Stimulated activated naive CD8-positive, alpha-beta T cell treated with anti-CD3 and anti-CD28 coated beads, Interleukin-15, Interleukin-2, amounts not matched to agents 100 U/mL and 50 U/mL, for 24 hours (primary cell): ENCODE measurements at regions not wholly inside any gene's neighbourhood (a gene's known extent, or its start where the extent isn't known, plus 50 kb on each side); places are given as distances from the start of the nearest gene placed in this dataset.
A peak's percentile ranks its signal among the peaks of the same experiment; 100 is the strongest.
"Not testable (repeated sequence)": the region's sequence is repeated elsewhere in the genome, so short reads cannot be mapped to it uniquely, and the experiment has no call there.

Source experiments
- ATAC-seq: fragments of 150-1000 bp; cut with Tn5 transposase; one replicate; pipeline ENCODE4 v1.10.0; 2021
- DNase-seq: peaks from one replicate; pipeline ENCODE4 v3.0.0; 2021

GRCh38 chr9:61330342-61331092 is 140.7 kb downstream of the SPATA31A7 start:
- DNase-seq, result peak; percentile 3
- not testable (repeated sequence) for ATAC-seq

GRCh38 chr9:61356936-61357335 is 167.1 kb downstream of the SPATA31A7 start:
- not testable (repeated sequence) for DNase-seq, ATAC-seq

GRCh38 chr9:61374390-61374789 is 184.6 kb downstream of the SPATA31A7 start:
- not testable (repeated sequence) for DNase-seq, ATAC-seq

- not testable (repeated sequence) for ATAC-seq, DNase-seq
Observed at GRCh38 chr9:61376159-61376558, 186.3 kb downstream of the SPATA31A7 start.

- not testable (repeated sequence) for DNase-seq, ATAC-seq
Observed at GRCh38 chr9:61386035-61386815, 196.4 kb downstream of the SPATA31A7 start.

- not testable (repeated sequence) for DNase-seq, ATAC-seq
Observed at GRCh38 chr9:61386816-61387102, 196.9 kb downstream of the SPATA31A7 start.

- not testable (repeated sequence) for ATAC-seq, DNase-seq
Observed at GRCh38 chr9:61402692-61403091, 212.9 kb downstream of the SPATA31A7 start.

- not testable (repeated sequence) for DNase-seq, ATAC-seq
Observed at GRCh38 chr9:61411933-61412605, 222.2 kb downstream of the SPATA31A7 start.

GRCh38 chr9:61412738-61413137 is 222.9 kb downstream of the SPATA31A7 start:
- not testable (repeated sequence) for ATAC-seq, DNase-seq

- not testable (repeated sequence) for DNase-seq, ATAC-seq
Observed at GRCh38 chr9:61418174-61418573, 228.3 kb downstream of the SPATA31A7 start.

- not testable (repeated sequence) for DNase-seq, ATAC-seq
Observed at GRCh38 chr9:61420267-61420958, 230.6 kb downstream of the SPATA31A7 start.

GRCh38 chr9:61447189-61447588 is 257.4 kb downstream of the SPATA31A7 start:
- not testable (repeated sequence) for ATAC-seq, DNase-seq

- ATAC-seq, DNase-seq: not testable (repeated sequence)
Observed at GRCh38 chr9:61460860-61461259, 271.0 kb downstream of the SPATA31A7 start.
